EH (cell line): ENCODE measurements at regions not wholly inside any gene's neighbourhood (a gene's known extent, or its start where the extent isn't known, plus 50 kb on each side); places are given as distances from the start of the nearest gene placed in this dataset.
A peak's percentile ranks its signal among the peaks of the same experiment; 100 is the strongest.
"Not testable (repeated sequence)": the region's sequence is repeated elsewhere in the genome, so short reads cannot be mapped to it uniquely, and the experiment has no call there.

Source experiments
- DNase-seq: peaks from one replicate; pipeline ENCODE4 v3.0.0-alpha.2; 2015; ENCODE audit warnings: low read depth

DNA sequence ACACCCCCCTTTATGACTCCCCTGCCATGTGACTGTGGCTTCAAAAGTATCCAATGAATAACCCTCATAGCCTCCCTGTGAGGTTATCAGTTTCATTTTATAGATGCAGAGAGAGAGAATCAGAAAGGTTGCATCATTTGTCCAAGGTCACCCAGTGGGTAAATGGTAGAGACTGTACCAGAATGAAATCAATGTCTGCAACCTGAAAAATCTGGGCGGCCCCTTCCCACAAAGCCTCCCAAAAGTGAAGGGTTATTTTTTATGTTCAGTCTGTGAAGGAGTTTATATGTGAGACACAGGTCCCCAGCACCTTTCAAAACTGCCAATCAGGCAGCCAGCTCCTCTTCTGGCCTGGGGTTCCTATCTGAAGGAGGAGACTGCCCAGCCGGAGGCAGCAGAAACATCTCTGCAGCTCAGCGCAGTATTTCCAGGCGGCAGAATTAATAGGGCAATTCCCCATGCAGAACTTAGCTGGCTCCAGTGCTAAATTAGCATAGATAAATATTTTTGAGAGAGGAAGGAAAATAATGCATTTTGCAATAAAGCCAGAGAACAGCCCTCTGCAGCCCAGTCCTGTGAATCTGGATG lies 130.8 kb upstream of the PRR20G start:
- DNase-seq: no peak

DNA sequence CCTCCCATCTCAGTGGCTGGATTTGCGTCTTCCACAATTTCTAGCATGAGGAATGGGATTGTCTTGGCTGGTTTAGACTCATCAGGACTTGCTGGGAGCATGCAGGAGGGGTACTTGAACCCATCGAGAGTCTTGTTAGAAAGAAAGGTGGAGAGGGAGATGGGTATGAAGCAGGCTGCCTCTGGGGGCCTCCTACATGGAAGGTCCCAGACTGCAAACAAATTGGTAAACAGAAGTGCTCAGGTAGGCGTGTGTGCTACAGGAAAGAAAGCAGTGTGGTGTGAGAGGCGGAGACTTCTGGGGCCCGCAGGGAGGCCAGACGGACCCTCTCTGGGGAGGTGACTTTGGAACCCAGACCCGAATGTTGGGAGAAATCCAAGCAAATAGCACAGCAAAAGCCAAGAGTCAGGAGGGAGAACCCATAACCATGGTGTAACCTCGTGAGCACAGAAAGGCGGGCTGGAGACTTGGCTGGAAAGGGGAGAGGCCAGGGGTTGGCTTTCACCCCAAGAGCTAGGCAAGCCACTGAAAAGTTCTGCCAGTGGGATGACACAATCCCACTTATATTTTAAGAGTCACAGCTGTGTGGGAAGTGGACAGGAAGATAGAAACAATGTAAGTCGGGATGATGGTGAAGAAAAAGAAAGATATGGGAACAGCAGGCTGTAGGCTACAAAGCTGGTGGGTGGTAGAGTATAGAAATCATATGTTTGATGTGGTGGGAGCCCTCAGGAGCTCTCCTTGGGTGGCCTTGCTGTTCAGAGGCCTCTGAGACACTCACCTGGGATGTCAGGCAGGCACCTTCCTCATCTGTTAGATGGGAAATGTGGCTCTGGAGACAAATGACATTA lies 130.1 kb upstream of the PRR20G start:
- DNase-seq: no peak

DNA sequence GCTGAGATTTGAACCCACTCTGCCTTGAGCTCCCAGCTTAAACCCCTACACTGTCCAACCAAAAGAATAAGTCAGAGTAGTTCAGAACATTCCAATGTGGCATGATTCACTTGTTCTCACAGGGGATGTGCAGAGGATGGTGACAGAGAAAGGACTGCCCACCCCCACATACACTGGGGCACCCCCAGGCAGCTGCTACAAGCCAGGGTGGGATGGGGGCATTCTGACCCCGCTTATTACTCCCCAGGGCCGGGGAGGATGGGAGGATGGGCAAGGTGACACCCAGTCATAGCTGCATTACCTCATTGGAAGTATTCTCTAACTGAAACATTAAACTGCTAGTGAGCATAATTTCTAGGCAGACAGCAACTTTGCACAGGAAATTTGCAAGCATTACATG lies 126.0 kb upstream of the PRR20G start:
- no peak for DNase-seq

DNA sequence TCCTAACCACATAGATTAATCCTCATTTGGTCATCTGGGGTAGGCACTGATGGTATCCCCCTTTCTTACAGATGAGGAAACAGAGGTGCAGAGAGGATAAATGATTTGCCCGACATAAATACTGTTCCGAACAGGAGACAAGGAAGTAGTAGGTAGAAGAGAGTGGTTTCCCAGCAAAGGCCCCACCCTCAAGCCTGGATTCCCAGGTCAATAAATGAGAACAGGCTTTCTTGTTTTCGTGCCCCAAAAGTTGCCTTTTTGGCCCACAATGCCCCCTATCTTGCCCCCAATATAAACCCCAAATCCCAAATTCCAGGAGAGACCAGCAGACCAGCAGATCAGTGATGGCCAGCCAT lies 125.5 kb upstream of the PRR20G start:
- DNase-seq: no peak

DNA sequence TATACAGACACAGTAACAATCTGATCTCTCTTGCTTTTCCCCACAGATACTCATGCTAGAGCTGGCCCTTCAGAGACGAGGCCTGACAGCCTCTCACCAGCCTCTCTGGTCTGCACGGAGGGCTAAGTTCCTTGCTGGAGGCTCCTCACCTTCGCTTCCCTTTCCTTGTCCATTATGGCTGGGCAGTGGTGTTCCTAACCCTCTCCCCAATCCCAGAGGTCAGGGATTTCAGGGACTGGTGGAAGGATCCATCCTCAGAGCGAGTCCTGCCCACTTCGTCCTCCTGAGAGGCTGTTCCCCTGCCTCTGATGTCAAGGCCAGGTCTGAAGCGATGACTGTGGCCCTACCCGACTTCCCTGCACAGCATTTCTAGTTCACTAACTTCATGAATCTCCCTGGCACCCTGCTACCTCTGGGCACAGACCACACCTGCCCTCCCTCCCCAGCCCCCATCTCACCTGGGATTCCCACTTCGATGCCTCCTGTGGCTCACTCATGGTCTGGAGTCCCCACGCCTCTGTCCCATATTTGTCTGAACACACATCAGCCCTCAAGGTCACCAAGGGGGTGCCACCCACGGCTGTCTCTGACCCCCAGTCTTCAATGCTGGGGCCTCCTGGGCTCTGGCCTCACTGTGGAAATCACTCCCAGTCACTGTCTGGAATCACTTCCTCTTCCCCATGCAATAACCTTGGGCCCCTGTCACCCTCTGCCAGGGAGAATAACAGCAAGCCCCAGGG lies 124.9 kb upstream of the PRR20G start:
- DNase-seq: no peak

DNA sequence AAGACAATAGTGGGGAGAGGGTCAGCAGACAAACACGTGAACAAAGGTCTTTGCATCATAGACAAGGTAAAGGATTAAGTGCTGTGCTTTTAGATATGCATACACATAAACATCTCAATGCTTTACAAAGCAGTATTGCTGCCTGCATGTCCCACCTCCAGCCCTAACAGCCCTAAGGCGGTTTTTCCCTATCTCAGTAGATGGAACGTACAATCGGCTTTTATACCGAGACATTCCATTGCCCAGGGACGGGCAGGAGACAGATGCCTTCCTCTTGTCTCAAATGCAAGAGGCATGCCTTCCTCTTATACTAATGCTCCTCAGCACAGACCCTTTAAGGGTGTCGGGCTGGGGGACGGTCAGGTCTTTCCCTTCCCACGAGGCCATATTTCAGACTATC lies 124.0 kb upstream of the PRR20G start:
- not testable (repeated sequence) for DNase-seq

DNA sequence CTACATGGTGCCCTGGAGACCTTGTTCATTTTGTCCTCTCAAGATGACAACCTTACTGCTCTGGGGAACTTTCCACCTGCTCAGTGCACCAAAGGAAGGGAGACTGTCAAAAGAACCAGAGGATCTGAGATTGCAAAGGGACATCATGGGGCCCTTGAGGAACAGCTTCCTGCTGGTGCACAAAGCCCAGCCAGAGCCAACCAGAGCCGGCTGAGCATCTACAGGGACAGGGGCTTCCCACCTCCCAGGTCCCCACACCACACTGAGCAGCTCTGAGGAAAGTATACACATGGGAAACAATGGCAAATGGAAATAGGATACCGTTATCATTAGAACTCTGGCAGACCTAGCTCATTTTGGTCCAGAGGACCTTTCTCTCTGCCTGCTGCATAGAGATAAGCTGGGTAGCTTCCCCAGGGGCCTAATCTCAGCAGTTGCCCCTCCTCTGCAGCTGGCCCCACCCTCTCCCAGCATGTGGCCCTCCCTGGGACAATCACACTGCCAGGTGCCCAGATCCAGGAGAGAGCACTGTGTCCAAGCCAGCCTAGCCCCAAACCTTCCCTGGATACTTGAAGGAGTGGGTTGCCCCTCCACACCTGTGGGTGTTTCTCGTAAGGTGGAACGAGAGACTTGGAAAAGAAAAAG lies 123.4 kb upstream of the PRR20G start:
- no peak for DNase-seq

DNA sequence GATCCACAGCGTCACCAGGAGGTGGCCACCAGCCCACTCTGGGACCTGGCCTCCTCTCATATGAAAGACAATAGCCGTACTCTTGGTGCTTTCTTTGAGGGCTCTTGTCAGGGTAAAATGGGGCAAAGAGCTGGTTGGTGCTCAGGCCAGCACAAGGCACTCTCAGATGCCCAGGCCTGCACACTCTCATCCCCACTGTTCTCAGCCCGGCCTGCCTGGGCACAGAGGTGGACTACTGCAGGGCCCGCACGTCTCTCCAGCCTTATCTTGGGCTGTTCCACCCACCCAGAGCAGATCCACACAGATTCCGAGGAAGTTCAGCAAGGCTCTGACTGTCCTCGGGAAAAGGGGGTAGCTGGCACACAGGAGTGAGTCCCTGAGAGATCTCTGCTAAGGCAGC lies 122.8 kb upstream of the PRR20G start:
- no peak for DNase-seq

DNA sequence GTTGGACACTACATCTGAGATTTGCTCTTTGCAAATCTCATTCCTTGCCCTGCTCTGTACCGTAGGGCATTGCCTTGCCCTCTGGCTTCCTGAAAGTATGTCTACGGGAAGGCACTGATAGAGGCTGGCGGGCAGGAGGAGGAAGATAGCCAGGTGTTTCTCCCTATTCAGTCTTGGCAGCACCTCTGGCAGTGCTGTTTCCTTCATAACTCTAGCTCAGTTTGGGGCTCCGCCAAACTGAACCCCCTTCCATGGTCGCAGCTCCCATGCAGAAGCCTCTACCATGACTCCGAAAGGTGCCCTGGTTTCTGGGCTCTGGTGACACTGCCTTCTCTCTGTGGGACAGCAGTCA lies 122.3 kb upstream of the PRR20G start:
- no peak for DNase-seq

DNA sequence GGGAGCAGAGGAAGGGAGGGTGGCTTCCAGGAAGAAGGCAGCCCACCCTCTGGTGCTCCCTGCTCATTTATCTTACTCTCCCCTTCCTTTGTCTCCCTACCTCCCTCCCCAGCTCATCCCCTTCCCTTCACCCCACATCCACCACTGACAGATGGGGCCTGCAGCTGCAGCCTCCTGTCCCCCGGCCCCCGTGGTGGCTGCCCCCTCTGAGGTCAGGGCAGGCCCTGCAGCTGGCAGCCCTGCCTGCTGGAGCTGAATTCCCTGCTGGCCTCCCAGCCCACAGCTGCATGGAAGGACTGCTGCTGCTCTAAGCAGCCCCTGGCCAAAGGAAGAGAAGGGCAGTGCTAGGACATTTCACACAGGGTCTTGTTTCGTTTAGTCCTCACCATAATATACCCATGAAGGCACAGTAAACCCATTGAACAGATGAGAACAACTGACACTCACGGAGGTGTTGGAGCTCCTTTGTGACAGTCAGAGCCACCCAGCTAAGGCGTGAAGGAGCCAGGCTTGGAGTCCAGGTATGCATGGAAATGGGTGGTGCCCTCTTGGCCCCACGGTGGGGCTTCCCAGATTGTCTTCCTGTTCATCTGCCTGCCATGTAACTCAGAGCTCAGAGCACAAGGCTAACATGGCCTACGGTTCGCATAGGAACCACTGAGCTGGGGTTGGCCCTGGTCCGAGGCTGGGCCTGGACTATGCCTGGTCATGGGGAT lies 121.7 kb upstream of the PRR20G start:
- no peak for DNase-seq

DNA sequence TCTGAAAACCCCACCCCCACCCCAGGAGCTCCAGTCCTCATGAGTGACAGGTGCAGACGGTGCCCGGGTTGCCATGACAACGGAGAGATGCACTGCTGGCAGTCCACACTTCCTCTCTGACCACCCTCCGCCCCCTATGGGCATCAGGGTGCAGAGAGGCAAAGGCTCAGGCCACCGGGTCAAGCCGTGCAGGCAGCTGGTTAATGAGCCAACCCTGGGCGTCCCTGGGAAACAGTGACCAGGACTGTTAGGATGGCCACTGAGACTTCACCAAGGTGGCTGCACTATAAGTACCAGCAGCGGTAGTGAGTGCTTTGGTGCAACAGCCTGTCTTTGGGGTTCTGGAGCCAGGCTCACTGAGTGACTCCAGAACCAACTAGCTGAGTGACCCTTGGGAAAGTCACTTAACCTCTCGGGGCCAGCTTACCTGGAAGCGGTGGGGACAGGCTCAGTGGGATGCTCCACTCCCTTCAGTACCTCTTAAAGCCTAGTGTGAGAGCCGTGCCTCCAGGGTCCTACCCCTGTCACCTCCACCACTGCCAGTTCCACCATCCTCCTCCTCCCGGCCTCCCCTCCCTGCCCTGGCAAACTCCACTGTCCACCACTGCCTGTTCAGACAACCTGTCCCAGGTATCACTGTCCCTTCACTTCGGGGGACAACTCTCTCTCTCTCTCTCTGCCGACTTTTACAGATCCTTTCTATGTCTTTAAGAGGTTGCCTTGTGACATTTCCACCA lies 121.0 kb upstream of the PRR20G start:
- no peak for DNase-seq

DNA sequence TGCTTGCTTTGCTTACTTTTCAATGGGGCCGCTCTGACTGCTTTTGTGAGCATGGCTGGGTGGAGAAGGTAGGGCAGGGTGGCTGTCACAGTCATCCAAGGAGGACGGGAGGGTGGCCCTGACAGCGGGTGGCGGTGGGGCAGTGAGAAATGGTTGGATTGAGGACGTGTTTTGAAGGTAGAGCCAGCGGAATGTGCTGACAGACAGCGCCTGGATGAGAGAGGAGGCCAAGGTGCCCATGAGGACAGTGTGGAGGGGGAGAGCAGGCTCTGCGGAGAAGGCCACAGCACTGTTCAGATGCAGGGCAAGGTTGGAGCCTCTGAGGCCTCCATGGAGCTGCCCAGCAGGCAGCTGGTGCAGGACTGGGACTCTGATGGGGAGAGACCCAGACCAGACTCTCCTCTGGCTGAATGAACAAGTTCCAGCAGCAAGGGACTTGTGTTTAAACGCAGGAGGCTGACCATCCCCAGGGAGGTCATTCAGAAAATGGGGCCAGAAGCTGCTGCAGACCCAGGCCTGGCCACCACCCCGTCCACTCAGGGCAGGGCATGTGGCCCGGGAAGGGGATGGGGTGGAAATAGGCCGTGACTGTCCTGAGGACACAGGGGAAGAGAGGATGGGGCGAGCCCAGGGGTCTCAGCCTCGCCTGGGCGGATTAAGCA lies 120.3 kb upstream of the PRR20G start:
- DNase-seq: no peak

DNA sequence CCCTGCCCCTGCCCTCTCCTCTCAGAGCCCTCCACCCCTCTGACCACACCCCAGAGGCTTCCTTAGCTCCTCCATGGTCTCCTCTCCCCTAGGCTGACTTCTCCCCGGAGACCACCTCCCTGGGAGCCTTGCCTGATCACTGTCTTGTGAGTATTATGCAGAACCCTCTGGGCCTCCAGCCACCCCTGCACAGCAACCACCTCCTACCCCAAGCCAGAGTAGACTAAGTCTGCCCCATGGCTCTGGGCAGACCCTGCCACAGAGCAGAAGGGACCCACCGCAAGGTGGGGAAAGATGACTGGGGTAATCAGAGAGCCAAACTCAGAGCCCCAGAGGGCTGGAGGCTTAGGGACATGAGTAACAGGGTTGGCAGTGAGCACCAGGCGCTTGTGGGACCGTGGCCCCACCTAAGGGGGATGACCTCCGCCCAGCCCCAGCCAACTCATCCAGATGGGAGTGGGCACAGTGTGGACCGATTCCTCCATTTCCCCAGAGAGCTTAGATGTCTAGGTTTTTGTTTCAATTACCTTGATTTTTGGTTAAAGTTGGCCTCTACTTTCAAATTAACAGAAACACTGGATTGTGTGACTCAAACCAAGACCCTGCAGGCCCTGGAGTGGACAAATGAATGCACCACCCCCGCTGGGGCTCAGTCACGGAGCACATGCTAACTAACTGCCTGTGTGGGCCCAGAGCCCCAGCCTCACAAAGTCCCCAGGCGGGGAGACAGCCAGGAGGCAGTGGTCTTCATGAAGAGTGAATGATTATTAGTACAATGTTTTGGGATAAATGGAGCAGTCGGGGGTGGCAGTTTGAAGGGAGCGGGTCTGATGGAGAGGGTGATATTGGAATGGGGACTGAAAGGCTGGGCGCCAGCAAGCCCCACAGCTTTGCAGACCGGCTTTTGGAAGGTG lies 119.4 kb upstream of the PRR20G start:
- DNase-seq: no peak

DNA sequence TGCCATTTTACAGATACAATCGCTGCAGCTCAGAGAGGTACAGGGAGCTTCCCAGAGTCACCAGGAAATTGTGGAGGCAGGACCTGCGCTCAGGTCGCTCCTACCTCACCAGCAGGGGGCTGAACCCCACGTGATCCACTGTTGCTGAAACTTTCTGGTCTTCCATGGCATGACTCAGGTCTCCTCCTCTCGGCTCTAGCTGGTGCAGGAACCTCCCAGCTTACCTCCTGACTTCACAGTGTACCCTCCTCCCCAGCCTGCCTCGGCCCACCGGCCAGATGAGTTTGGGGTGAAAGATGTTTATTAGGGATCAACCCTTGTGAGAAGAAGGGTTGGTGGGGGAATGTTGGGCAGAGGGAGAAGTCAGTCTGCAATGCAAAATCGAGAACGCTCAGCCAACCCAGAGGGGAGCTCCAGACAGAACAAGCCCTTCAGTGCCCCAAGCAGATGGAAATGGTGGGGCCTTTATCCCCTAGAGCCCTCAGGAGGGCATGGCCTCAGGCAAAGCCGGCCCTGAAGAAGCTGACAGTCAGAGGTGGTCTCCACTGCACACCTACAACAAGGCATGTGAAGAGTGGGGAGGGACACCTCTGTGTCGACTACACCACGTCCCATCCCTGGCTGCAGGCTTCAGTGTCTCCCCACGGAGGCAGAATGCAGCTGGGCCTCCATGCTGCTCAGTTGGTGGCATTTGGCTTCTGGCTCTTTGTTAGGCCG lies 118.6 kb upstream of the PRR20G start:
- peak; percentile 16 for DNase-seq

DNA sequence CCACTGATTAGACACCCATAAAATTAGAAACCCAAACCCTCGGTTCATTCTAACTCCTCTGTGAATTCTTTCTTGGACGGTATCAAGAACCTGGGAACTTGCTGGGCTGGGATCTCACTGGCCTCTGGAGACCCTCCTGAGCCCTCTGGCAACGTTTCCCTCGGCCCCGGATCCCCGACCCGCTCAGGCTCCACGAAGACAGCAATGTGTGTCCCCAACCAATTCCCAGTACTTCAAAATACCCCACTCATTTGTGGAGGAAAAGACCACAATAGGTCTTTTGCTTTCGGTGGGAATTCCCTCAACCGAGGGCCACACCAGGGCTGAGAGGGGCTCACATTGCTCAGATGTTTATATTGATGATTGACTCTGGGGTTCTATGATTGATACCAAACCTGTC lies 117.9 kb upstream of the PRR20G start:
- no peak for DNase-seq

DNA sequence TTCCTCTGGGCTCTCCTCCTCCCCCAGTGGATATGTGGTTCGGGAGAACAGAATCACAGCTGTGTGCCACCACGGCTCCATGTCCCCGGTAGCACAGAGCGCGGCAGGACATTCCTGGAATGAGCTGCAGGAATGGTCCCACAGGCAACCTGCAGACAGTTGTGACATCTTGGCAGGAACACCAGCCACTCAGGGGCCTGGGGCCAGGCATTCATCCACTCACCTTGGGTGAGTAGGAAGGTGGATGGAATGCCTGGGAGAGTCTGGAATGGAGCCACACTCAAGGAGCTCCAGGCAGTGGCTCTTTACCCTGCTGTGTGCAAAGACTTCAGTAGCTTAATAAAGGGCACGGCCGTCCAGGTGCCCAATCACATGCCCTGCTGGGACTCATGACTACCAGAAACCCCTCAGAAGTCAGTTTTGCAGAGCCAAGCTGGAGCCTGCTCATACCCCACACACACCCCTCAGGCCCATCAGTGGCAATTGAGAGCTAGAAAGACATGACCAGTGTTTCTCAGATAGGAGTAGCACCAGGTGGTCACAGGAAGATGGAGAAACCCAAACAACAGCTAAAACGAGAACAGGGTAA lies 117.3 kb upstream of the PRR20G start:
- DNase-seq: no peak

DNA sequence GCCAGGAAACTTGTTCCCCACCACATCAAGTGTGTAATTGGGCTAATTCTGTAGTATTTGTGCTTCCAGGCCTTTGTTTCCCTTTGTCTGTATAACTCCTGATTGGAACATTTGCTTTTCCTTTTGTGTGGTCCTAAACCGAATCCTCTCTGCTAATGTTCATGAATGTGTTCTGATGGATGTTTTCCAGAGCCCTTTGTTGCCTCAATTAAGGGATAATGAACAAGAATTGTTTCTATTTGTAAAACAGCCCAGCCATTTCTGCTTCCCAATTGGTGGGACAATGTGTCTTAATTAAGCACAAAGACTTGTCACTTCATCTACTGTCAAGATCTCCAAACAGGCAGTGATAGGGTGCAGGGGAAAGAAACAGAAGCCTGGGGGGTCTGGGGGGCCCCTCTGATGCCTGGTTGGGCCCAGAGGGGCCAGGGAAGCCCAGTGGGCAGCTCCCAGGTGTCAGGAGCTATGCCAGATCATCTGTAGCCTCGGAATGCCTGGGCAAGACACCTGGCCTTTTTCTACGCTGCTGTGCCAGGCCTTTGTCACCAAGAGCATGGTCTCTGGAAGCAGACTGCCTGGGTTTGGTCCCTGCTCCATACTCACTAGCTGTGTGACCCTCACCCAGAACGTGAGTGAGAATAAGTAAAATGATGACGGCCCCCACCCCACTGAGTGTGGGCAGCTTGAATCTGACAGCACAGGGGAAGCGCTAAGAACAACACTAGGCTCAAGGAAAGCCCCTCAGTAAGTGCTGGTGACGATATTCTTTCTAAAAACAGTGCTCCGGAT lies 116.6 kb upstream of the PRR20G start:
- no peak for DNase-seq

DNA sequence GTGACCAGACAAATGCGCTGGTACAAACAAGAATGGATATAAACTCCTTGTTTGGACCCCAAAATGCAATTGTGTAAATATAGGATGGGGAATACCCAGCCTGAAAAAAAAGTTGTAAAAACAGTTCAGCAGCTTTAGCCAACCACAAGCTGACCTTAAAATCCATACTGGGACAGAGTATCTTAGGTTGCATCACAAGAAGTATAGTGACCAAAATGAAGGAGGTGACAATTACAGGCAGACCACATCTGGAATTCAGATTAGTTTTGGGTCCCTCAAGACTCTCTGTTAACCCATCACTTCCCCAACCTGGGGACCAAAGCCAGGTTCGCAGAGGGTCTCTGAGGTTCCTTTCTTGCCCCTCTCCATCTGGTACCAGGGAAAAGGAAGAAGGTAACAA lies 115.9 kb upstream of the PRR20G start:
- no peak for DNase-seq
